Breast epithelium (tissue), 3 donors: ENCODE measurements at regions not wholly inside any gene's neighbourhood (a gene's known extent, or its start where the extent isn't known, plus 50 kb on each side); places are given as distances from the start of the nearest gene placed in this dataset.

Experiments
- CTCF ChIP-seq, 3 donors: fragments of 450-650 bp; IDR thresholded peaks; one replicate each; pipeline ENCODE4 v1.5.1; 2016 to 2017; ENCODE audit warnings: antibody characterized with exemption in 3 of 3, mild to moderate bottlenecking in 3 of 3, moderate library complexity in 3 of 3
- POLR2A ChIP-seq: fragments of 450-650 bp; IDR thresholded peaks from one replicate; pipeline ENCODE4 v1.6.1; 2016; ENCODE audit warnings: antibody characterized with exemption, mild to moderate bottlenecking, moderate library complexity
- POLR2AphosphoS5 ChIP-seq, 3 donors: sonication (generic); formaldehyde crosslinking; IDR thresholded peaks; one replicate each; pipeline ENCODE4 v1.6.1; 2017; ENCODE audit warnings: antibody characterized with exemption in 3 of 3

- TF ChIP-seq CTCF (IDR thresholded peaks at IDR 0.05) (no peak), POLR2A (no peak), POLR2AphosphoS5 (IDR thresholded peaks at IDR 0.05) (no peak)
These were observed 112.3 kb upstream of the WWC1 start for GRCh38 chr5:168179192-168179593.
